ENCODE measurements at regions not wholly inside any gene's neighbourhood (a gene's known extent, or its start where the extent isn't known, plus 50 kb on each side); places are given as distances from the start of the nearest gene placed in this dataset.

DNA sequence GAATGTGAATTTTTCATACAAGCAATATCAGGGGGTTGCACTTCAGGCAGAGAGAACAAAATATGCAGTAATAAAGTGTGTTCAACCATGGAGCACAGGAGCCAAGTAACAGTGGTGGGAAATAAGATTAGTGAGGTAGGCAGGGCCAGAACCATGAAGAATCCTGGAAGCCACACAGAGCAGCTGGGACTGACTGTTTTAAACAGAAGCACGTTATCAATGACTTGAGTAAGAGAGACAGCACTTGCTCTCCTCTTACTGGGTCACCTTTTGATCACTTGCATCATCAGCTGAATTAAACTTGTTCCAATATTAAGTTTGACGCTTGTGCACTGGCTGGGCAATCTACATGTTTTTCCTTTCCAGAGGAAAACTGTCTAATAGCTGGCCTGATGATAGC lies 238.5 kb downstream of the TBX18 start:
- no peak overlapping the region for H4K8ac ChIP-seq (ENCODE audit: low read depth, low read length)
- no peak overlapping the region for H3K14ac ChIP-seq (ENCODE audit: low read length)
- H4K91ac ChIP-seq (ENCODE audit: low read depth, low read length, poor library complexity) = no peak overlapping the region
- no peak overlapping the region for H3K23ac ChIP-seq (ENCODE audit: low read depth, low read length, poor library complexity)
- no peak overlapping the region for H2BK12ac ChIP-seq (ENCODE audit: low read length)
- DNase-seq (ENCODE audit: low spot score) = no peak
- no peak overlapping the region for H3K27ac ChIP-seq (replicated peaks; ENCODE audit: low read length)
- no peak overlapping the region for H2BK5ac ChIP-seq (ENCODE audit: low read length)
- H3K36me3 ChIP-seq (replicated peaks in 1 of 2; ENCODE audit: control insufficient read depth in 2 of 2, insufficient read depth in 2 of 2, low read length in 2 of 2) = no peaks in the 10 kb centered on the region
- H3K27me3 ChIP-seq (ENCODE audit: control insufficient read depth in 3 of 3, insufficient read depth in 3 of 3, low read depth in 1 of 3, low read length in 3 of 3) = no peaks in the 10 kb centered on the region
- H3K9ac ChIP-seq (ENCODE audit: low read depth, low read length, poor library complexity) = no peak overlapping the region
- no peak overlapping the region for H2BK15ac ChIP-seq (ENCODE audit: low read length)
- no peak overlapping the region for H3K4me3 ChIP-seq (ENCODE audit: low read length in 2 of 2)
- no peak overlapping the region for H2AFZ ChIP-seq (ENCODE audit: low read length)
- no peak overlapping the region for H3K18ac ChIP-seq (ENCODE audit: low read length)
- H3K4me2 ChIP-seq (ENCODE audit: insufficient read depth, low read length, poor library complexity, severe bottlenecking) = no peak overlapping the region
- no CpG with 5 or more reads among the region's 2 CpGs for WGBS, 2 donors (ENCODE audit: extremely low coverage in 2 of 2, insufficient read length in 2 of 2, insufficient replicate concordance in 1 of 2)
- no peak overlapping the region for H2AK5ac ChIP-seq (ENCODE audit: low read depth, low read length)
- peaks cover 0 to 1% of the 10 kb centered on the region in 2 donors for H3K4me1 ChIP-seq (ENCODE audit: control insufficient read depth in 2 of 2, insufficient read depth in 1 of 2, low read depth in 1 of 2, low read length in 2 of 2)
- no peaks in the 10 kb centered on the region for H3K9me3 ChIP-seq (replicated peaks in 1 of 2; ENCODE audit: control insufficient read depth in 2 of 2, insufficient read depth in 1 of 2, low read depth in 1 of 2, low read length in 2 of 2)
- no peak overlapping the region for H2BK120ac ChIP-seq (ENCODE audit: low read depth, low read length)
- H3K4ac ChIP-seq (ENCODE audit: low read length) = no peak overlapping the region
- peaks cover 2% of the 10 kb centered on the region for H3K79me1 ChIP-seq (ENCODE audit: low read depth, low read length)

DNA sequence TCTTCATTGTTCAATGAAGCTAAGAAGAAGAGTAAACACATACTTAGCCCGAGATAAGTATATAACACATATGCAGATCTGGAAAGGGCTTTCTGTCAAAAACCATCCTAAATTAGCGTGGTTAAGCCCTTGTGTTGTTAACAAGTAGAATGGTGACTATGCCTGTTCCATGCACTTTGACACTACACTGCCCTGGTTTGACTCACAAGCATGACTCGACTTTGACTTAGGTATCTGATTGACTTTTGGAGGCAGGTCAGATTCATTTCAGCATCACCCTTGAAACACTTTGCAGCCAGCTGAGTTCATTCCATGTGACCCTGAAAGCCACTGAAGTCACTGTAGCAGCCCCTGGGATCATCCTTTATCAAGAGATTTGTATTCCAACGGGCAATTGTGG lies 239.8 kb downstream of the TBX18 start:
- Histone ChIP-seq H3K9me3 (replicated peaks in 1 of 2; ENCODE audit: control insufficient read depth in 2 of 2, insufficient read depth in 1 of 2, low read depth in 1 of 2, low read length in 2 of 2) (no peaks in the 10 kb centered on the region), H3K9ac (ENCODE audit: low read depth, low read length, poor library complexity) (no peak overlapping the region), H3K14ac (ENCODE audit: low read length) (no peak overlapping the region), H3K27me3 (ENCODE audit: control insufficient read depth in 3 of 3, insufficient read depth in 3 of 3, low read depth in 1 of 3, low read length in 3 of 3) (no peaks in the 10 kb centered on the region), H2BK15ac (ENCODE audit: low read length) (no peak overlapping the region), H4K8ac (ENCODE audit: low read depth, low read length) (no peak overlapping the region), H3K36me3 (replicated peaks in 1 of 2; ENCODE audit: control insufficient read depth in 2 of 2, insufficient read depth in 2 of 2, low read length in 2 of 2) (no peaks in the 10 kb centered on the region), H3K4me1 (ENCODE audit: control insufficient read depth in 2 of 2, insufficient read depth in 1 of 2, low read depth in 1 of 2, low read length in 2 of 2) (peaks cover 0 to 1% of the 10 kb centered on the region in 2 donors), H3K79me1 (ENCODE audit: low read depth, low read length) (no peaks in the 10 kb centered on the region), H2BK5ac (ENCODE audit: low read length) (no peak overlapping the region), H3K4me2 (ENCODE audit: insufficient read depth, low read length, poor library complexity, severe bottlenecking) (no peak overlapping the region), H2BK120ac (ENCODE audit: low read depth, low read length) (no peak overlapping the region), H3K27ac (replicated peaks; ENCODE audit: low read length) (no peak overlapping the region), H3K18ac (ENCODE audit: low read length) (no peak overlapping the region), H2AK5ac (ENCODE audit: low read depth, low read length) (no peak overlapping the region), H2AFZ (ENCODE audit: low read length) (no peak overlapping the region), H4K91ac (ENCODE audit: low read depth, low read length, poor library complexity) (no peak overlapping the region), H3K4ac (ENCODE audit: low read length) (no peak overlapping the region), H2BK12ac (ENCODE audit: low read length) (no peak overlapping the region), H3K4me3 (ENCODE audit: low read length in 2 of 2) (no peak overlapping the region), H3K23ac (ENCODE audit: low read depth, low read length, poor library complexity) (no peak overlapping the region)
- DNase-seq (ENCODE audit: low spot score) = no peak
- WGBS, 2 donors (ENCODE audit: extremely low coverage in 2 of 2, insufficient read length in 2 of 2, insufficient replicate concordance in 1 of 2) = no CpG with 5 or more reads among the region's 4 CpGs

DNA sequence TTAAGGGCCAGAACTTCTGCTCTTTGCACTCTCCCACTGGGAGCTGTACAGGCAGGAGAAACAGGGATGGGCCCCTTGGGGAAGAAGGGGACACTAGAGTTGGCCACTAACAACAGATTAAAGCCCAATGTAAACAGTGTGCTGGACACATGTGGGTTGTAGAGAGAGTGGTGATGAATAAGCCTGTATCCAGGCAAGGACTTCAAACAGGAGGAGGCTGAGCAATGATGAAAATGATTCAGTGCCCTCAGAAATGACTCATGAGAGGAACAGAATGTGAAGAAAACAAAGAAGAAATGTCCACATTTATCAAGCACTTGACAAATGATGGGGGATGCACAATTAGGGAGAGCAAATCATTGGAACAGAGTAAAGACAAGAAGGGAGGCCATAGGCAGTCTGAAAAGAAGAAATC lies 242.3 kb downstream of the TBX18 start:
- H3K4me3 ChIP-seq (ENCODE audit: low read length in 2 of 2) = no peak overlapping the region
- H3K36me3 ChIP-seq (replicated peaks in 1 of 2; ENCODE audit: control insufficient read depth in 2 of 2, insufficient read depth in 2 of 2, low read length in 2 of 2) = no peaks in the 10 kb centered on the region
- no peak overlapping the region for H3K23ac ChIP-seq (ENCODE audit: low read depth, low read length, poor library complexity)
- H2BK15ac ChIP-seq (ENCODE audit: low read length) = no peak overlapping the region
- no peak overlapping the region for H3K18ac ChIP-seq (ENCODE audit: low read length)
- H3K79me1 ChIP-seq (ENCODE audit: low read depth, low read length) = no peaks in the 10 kb centered on the region
- H2BK12ac ChIP-seq (ENCODE audit: low read length) = no peak overlapping the region
- H3K9me3 ChIP-seq (replicated peaks in 1 of 2; ENCODE audit: control insufficient read depth in 2 of 2, insufficient read depth in 1 of 2, low read depth in 1 of 2, low read length in 2 of 2) = no peaks in the 10 kb centered on the region
- H3K9ac ChIP-seq (ENCODE audit: low read depth, low read length, poor library complexity) = no peak overlapping the region
- H3K27me3 ChIP-seq (ENCODE audit: control insufficient read depth in 3 of 3, insufficient read depth in 3 of 3, low read depth in 1 of 3, low read length in 3 of 3) = no peaks in the 10 kb centered on the region
- no peak overlapping the region for H4K8ac ChIP-seq (ENCODE audit: low read depth, low read length)
- no peak overlapping the region for H3K4me2 ChIP-seq (ENCODE audit: insufficient read depth, low read length, poor library complexity, severe bottlenecking)
- H3K27ac ChIP-seq (replicated peaks; ENCODE audit: low read length) = no peak overlapping the region
- H2AK5ac ChIP-seq (ENCODE audit: low read depth, low read length) = no peak overlapping the region
- no peak for DNase-seq (ENCODE audit: low spot score)
- H4K91ac ChIP-seq (ENCODE audit: low read depth, low read length, poor library complexity) = no peak overlapping the region
- no peak overlapping the region for H2BK120ac ChIP-seq (ENCODE audit: low read depth, low read length)
- no peak overlapping the region for H2AFZ ChIP-seq (ENCODE audit: low read length)
- H3K14ac ChIP-seq (ENCODE audit: low read length) = no peak overlapping the region
- peaks cover 0 to 1% of the 10 kb centered on the region in 2 donors for H3K4me1 ChIP-seq (ENCODE audit: control insufficient read depth in 2 of 2, insufficient read depth in 1 of 2, low read depth in 1 of 2, low read length in 2 of 2)
- H3K4ac ChIP-seq (ENCODE audit: low read length) = no peak overlapping the region
- no peak overlapping the region for H2BK5ac ChIP-seq (ENCODE audit: low read length)

DNA sequence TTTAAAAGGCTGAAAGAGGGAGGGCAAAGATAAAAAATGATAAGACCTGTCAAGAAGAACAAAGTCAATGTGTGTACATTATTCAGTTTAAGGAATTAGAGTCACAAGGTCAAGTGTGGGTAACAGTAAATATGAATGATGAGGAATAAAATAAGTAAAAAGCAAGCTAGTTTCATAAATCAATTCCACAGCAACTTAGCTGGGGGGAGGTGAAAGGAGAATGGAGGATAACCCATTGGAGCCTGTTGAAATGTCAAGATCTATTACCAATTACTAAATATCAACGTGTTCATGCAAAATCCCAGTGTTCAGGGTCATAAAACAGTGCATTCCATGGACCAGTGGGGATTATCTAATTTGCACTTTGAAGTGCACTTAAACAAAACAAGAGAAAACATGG lies 242.9 kb downstream of the TBX18 start:
- no peak overlapping the region for H3K27ac ChIP-seq (replicated peaks; ENCODE audit: low read length)
- no peak overlapping the region for H3K14ac ChIP-seq (ENCODE audit: low read length)
- H3K79me1 ChIP-seq (ENCODE audit: low read depth, low read length) = no peaks in the 10 kb centered on the region
- H2AK5ac ChIP-seq (ENCODE audit: low read depth, low read length) = no peak overlapping the region
- no peak overlapping the region for H3K4me2 ChIP-seq (ENCODE audit: insufficient read depth, low read length, poor library complexity, severe bottlenecking)
- no peak overlapping the region for H4K91ac ChIP-seq (ENCODE audit: low read depth, low read length, poor library complexity)
- no peak overlapping the region for H3K23ac ChIP-seq (ENCODE audit: low read depth, low read length, poor library complexity)
- no peak overlapping the region for H2BK5ac ChIP-seq (ENCODE audit: low read length)
- H2AFZ ChIP-seq (ENCODE audit: low read length) = no peak overlapping the region
- H3K4ac ChIP-seq (ENCODE audit: low read length) = no peak overlapping the region
- no peak overlapping the region for H2BK12ac ChIP-seq (ENCODE audit: low read length)
- no peaks in the 10 kb centered on the region for H3K36me3 ChIP-seq (replicated peaks in 1 of 2; ENCODE audit: control insufficient read depth in 2 of 2, insufficient read depth in 2 of 2, low read length in 2 of 2)
- no peaks in the 10 kb centered on the region for H3K27me3 ChIP-seq (ENCODE audit: control insufficient read depth in 3 of 3, insufficient read depth in 3 of 3, low read depth in 1 of 3, low read length in 3 of 3)
- H3K4me3 ChIP-seq (ENCODE audit: low read length in 2 of 2) = no peak overlapping the region
- no peak for DNase-seq (ENCODE audit: low spot score)
- no peak overlapping the region for H4K8ac ChIP-seq (ENCODE audit: low read depth, low read length)
- no CpG with 5 or more reads among the region's 1 CpG for WGBS, 2 donors (ENCODE audit: extremely low coverage in 2 of 2, insufficient read length in 2 of 2, insufficient replicate concordance in 1 of 2)
- no peak overlapping the region for H2BK15ac ChIP-seq (ENCODE audit: low read length)
- peaks cover 0 to 1% of the 10 kb centered on the region in 2 donors for H3K4me1 ChIP-seq (ENCODE audit: control insufficient read depth in 2 of 2, insufficient read depth in 1 of 2, low read depth in 1 of 2, low read length in 2 of 2)
- no peak overlapping the region for H3K9ac ChIP-seq (ENCODE audit: low read depth, low read length, poor library complexity)
- no peak overlapping the region for H3K18ac ChIP-seq (ENCODE audit: low read length)
- H3K9me3 ChIP-seq (replicated peaks in 1 of 2; ENCODE audit: control insufficient read depth in 2 of 2, insufficient read depth in 1 of 2, low read depth in 1 of 2, low read length in 2 of 2) = no peaks in the 10 kb centered on the region
- H2BK120ac ChIP-seq (ENCODE audit: low read depth, low read length) = no peak overlapping the region

Data from neuronal stem cell (in vitro differentiated cells).